GM19043 (cell line): ENCODE measurements at regions not wholly inside any gene's neighbourhood (a gene's known extent, or its start where the extent isn't known, plus 50 kb on each side); places are given as distances from the start of the nearest gene placed in this dataset.

Experiments
- ATAC-seq: cut with Tn5 transposase; IDR thresholded peaks from one replicate; pipeline ENCODE4 v1.9.1; 2021; ENCODE audit warnings: low read depth; ENCODE audit not compliant: unreplicated experiment

DNA sequence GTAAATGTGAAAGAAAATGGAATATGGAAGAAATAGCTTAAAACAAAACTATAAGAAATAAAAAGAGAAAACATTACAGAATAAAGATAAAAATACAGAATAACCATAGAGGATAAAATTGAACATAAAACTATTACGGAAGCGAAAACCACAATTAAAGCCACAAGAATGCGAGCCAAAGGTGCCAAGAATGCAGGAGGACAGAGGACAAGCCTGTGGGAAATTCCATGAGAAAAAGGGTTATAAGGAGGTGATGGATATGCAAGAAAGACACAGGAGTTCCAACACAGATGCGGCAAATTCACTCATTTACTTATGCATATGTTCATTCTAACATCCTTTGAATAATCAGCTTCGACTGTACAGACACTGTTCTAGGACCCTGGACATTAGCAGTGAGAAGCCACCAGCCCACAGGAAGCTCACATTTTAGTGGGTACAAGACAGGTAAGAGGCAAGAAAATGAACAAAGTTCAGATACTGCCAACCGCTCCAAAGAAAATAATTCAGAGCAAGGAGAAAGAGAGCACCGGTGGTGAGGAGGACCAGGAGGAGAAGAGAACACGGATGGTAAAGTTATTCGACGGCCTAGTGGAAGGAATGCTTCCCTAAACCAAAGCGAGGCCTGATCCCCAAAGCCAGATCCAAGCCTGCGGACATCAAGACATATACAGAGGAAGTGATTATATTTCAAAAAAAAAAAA lies 213.7 kb upstream of the MGMT start:
- ATAC-seq = no peak

DNA sequence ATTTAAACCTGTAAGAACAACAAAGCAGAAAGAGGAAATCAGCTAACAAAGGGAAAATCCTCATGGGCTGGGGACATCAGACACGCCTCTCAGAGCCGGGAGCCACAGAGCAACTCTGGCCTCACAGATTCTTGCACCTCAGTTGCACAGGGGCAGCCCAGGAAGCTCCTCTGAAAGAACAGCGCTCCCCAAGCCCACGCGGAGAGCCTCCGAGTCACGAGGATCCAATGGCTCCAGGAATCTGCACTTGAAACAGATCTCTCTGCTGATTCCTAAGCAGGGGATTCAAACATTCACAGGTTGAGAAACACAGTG lies 213.2 kb upstream of the MGMT start:
- no peak for ATAC-seq

DNA sequence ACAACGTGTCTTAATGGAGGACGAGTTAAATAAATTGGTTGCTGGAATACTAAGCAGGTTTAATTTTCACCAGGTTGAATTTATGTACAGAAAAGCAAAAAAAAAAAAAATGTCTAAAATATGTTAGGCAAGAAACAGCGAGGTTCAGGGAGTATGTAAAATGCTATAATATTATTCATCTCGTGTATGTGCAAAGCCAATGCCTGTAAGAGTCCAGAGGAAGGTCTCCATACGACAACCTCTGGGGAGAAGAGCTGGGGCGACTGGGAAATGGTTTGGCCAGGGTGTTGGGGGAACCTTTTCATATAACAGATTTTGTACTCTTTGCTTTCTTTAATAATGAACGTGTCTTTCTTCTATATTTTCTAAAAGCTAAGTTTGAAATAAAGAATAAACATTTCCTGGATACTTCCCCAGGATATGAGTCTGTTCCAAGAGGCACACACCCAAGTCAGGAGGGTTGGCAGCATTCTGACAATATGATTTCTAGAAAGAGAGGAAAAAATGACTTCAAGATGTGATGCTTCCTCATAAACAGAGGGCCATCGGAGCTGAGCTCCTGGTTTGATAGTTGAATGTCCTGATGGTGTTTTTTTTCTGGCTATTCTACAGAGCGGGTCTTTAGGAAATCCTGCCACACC lies 208.6 kb upstream of the MGMT start:
- no peak for ATAC-seq

DNA sequence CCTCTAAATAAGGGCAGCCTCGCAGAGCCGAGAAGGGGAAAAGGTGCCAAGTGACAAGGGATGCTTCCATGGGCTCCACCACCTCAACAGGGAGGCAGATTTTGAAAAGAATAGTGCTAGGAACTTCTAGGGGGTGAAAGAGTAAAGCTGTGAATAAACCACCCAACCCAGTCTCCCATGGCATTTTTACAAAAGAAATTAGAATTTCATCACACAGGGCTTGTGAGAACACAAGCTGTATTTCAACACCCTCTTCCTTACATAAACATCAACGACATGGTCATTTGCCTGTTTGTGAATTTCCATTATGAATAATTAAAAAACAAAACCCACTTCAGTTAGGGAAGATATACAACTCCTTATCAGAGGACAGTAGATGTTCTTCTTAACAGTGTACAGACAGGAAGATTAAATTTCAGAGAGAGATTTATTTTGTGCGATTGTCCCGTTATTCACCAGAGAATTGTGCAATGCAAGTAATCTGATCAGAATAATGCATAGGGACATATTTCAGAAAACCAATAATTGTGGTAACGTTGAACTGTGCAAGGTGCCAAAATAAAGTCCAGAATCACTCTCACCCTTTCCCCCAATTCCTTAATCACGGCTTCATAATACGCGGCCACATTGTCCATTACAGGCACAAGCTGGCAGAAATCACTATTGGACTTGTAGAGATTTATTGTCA lies 207.8 kb upstream of the MGMT start:
- ATAC-seq = no peak

DNA sequence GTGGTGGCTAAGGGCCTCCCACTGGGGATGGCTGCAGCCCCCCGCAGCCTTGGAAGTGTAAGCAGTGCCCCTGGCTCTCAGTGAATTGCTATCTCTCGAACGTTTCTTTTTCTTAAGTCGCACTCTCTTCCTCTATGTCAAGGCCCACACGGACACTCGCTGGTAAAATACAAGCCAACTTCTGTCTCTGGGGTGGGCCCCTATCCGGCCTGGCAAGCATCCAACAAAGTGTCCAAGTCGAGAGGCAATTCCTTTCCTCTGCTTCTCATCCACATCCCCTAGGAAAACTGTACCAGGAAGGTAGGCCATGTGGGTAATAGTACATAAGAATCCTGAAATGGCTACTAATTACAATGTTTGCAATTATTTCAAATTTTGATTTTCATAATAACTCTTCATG lies 194.9 kb upstream of the MGMT start:
- no peak for ATAC-seq

DNA sequence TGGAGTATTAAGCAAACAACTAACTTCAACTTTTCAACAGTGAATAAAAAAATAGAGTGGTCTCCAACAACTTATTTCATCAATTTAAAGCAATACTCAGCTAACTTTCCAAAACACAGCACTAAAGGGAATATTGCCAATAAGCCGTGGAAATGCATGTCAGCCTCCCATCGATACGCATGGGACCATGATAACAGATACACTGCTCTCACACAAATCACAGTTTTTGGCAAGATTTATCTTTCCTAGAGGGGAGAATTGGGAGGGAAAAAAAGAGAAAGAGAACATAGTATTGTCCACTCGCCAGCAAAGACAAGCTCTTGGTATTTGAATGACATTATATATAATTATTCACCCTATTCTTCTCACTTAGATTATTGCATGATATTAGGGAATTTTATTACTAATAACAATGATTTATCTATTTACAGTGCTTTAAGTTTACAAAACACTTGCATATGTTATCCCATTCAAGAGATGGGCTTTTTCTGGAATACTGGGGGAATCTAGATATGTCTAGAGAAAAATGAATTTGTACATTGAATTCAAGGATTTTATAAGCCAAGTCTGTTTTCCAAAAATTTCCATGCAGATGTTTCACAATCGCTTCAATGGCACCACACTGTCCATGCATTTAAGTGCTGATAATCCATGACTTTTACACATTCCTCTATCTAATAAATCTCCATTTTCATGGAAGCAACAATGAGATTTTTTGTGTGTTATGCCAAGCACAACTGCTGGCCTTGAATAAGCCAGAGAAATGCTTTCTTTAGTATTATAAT lies 194.0 kb upstream of the MGMT start:
- no peak for ATAC-seq

DNA sequence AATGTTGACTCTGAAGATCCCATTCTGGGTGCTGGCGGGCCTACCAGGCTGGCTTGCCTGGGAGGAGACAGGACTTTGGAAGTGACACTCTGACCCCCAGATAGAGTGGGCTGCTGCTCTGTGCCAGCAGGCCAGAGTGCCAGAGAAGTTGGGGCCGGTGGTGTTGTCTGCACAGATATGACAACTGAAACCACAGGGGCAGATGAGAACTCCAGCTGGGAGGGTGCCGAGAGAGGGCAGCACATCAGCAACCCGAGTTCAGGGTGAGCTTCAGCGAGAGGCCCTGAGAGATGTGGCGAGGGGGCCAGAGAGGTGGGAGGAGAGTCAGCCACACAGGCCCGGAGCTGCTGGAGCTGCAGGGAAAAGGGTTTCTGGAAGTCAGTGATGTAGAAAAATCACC lies 193.2 kb upstream of the MGMT start:
- no peak for ATAC-seq

DNA sequence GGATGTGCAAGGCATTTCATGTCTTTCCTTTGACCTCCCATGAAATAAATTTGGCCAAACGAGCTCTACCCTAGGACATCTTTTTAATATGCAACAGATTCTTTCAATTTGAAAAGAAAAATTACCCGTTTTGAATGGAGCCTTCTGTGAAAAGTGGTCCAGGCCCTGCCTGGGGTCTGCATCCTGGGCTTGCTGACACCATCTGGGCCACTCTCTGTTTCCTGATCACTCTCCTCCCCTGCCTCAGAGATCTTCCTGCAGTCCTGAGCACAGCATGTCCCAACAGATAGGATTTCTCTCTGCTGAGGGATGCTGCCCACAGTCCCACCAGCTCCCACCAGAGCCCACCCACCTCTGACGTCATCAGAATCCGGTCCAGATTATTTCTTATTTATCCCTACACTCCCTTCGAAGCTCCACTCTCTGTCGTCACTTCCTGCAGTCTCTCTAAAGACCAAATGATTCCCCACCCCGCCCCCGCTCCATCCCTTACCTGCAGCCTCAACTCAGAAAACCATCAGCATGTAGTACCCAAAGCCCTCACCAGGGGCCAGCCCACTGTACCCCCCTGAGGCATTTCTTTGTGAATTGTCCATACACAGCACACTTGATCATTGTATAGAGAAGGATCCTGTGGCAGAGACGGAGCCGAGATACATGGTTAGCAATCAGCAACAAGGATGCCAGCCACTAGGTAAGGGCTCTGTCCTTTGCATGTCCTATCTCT lies 192.1 kb upstream of the MGMT start:
- ATAC-seq = no peak

DNA sequence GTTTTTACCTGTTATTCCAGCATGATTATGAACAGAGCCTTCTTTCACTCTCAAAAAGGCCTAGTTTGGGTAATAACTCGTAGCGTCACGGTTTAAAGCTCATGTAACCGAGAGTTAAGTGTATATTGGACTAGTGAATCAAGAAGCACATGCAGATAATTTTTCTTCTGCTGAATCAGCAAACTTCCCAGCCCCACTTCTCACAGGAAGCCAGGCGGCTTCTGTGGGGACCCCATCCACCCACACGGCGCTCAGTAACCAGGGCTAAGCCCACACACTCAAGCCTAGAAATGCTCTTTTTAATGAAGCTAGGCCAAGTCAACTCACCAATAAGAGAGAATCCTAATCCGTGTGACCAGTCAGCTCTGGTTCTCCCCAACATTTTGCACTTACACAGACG lies 191.2 kb upstream of the MGMT start:
- no peak for ATAC-seq

DNA sequence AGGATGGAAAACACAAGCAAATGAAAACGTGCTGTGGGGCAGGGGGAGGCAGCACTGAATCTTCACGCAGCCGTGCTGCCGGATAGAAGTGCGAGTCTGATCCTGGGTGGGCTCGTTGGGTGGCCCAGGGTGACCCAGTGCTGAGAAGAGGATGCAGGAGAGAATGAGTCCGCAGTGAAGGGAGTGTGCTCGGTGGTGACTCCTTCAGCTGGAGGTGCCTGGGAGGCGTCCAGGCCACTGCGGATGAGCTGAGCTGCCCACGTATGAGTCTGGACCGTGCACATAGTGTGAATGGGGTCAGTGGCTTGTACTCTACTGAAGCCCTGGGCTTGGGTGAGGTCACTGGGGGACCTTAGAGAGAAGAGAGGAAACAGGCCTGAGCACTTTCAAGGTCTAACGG lies 190.0 kb upstream of the MGMT start:
- no peak for ATAC-seq

DNA sequence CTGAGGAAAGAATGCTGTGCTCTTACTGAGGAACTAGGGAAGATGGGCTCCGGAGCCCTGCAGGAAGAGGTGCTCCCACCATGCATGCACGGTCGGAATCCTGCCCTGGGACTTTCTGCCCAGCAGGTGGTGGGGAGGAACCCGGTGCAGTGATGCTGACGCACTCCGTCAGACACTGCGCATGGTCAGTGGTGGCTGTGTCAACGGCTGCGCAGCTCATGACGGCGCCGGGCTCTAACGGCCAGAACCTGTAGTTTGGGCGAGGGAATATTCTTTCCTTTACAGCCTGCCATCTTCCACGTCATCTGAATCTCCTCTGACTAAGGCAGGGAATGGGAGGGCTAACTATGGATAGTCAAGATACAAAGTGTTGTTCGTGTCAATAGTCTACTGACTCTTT lies 189.2 kb upstream of the MGMT start:
- ATAC-seq = no peak

DNA sequence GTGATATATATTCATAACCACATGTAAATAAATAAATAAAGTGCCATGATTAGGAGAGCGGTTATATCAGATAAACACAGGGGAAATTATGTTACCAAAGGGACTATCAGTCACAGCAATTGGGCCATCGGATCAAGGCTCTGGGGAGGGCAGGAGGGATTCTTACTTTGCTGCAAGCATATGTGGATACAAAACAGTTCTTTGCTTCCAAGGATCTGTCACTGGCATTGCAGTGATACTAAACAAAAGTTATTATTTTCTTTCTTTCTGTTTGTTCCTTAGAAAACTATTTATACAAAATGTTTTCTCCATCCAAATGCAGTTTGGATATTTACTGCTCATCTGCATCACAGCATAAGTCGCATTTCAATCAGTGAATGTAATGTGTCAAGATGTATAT lies 188.4 kb upstream of the MGMT start:
- no peak for ATAC-seq

DNA sequence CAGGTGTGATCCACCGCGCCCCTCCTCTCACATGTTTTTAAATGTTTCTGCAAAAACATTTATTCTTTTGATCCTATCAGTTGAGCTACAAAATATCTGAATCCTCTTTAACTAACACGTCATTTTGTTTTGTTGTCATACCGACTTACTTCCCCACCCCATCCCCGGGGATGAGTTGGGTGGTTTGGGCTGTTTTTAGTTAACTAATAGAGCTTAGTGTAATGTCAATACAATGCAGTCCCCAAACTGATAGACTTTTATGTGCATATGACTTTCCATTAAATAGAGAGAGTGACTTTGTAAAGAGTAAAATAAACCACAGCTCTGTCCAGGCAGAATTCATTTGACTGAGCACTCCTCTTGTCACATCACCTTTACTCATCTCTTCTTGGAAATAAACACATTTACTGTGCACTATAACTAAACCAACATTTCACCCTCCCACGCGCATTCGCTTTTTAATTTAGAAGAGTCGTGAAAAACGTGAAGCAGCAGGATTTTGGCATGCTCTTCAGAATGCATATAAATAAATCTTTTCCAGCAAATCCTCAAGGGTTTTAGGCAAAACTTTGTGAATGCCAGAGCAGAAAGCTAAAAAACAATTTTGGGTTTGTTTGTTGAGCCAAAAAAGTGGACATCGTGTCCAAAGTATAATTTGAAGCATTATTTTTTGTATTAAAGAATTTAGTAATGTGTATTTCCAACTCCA lies 187.4 kb upstream of the MGMT start:
- ATAC-seq = no peak

DNA sequence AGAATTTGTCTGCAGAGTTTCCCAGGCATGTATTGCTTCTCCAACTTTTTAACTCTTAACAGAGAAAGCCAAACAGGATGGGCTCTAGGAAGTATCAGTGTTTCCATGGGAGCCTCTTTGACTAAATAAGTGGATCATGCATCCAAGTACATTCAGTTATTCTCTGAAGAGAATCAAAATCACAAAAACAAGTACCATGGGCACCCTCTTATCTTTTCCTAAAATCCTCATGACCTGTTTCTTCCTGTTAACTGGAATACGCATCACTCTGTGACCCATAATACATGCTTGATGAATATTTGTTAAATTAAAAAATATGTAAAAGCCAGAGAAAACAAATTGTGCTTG lies 186.9 kb upstream of the MGMT start:
- no peak for ATAC-seq

DNA sequence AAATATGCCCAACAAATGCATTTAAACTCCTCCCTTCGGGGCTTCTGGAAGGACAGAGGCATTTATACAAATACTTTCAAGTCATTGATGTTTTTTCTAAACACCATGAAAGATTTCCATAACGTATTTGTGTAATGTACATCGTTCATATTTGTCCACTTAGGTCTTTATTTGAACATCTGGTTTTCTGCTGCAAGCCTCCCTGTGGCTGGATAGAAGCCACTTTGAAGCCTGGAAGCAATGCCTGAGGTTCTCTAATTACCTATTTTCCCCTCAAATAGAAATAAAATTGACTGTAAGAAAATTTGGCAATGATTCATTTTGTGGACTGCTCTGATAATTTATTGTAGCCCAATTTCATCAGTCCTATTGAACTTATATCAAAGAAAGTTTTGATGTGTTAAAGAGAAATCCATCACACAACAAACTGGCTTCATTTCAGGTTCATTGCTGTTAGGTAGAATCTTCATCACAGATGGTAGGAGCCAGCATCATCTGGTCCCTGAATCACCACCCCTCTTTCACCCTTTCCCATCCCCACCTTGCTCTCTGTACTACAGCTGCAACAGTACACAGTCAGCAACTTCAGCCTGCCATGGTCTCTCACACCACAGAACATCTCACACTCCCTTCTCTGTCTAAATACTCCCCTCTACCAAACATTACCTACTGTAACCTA lies 186.0 kb upstream of the MGMT start:
- no peak for ATAC-seq

DNA sequence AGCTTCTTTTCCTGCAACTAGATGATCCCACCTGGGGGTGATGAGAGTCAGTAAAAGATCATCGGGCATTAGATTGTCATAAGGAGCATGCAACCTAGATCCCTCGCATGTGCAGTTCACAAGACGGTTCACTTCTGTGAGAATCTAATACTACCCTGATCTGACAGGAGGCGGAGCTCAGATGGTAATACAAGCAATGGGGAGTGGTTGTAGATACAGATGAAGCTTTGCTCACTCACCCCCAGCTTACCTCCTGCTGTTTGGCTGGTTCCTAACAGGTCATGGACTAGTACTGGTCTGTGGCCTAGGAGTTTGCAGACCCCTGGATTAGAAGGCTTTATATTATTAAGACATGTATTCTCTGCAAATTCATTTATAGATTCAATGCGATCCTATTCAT lies 181.6 kb upstream of the MGMT start:
- ATAC-seq = no peak

DNA sequence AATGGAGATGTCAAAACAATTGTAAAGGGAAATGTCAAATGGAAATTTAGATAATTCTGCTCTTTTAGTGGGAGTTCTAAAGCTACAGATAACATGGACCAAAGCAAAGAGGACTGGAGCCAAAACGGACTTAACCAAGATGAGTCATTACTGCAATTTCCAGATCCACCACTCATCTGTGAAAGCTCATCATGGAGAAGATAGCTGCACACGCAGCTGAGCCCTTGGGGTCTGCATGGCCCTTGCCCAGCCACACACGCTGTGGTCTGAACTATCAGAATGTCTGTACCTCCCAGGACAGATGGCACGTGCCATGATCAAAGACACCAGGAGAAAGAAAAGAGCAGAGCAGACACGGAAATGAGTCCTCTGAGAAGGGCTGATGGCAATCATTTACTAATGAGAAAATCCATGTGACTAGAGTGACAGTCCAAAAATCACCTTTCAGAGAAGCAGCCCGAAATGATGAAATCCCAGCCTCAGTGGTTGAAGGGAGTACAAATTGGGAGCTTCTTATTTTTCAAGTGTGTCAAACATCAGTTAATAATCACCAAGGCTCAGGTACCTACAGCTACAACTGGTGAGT lies 177.9 kb upstream of the MGMT start:
- ATAC-seq = no peak

DNA sequence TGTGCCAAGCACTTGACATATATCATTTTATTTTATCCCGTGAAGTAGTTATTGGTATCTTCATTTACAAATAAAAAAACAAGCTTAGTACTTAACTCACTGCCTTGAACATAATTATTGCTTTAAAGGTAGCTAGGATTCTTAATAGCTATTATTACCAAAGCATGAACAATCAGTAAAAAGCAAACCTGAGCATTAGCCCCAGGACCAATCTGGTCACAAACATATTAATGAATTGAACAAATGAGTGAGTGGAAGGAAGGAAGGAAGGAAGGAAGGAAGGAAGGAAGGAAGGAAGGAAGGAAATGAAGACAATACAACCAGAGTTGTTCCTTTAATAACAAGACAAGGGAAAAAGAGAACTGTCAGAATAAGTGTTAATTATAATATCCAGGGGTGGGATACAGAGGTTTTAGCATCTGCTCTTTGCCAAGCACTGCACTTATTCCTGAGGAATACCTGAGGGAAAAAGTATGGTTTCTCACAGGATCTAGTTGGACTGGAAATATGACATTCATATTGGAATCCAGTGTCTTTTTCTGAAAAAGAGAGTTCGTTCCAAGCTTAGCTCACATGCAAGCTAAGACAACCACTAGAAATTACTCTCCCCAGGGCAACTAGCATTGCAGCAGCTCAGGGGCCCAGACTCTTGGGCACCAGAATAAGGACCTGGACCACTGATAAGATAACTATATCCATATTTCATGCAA lies 172.9 kb upstream of the MGMT start:
- no peak for ATAC-seq

DNA sequence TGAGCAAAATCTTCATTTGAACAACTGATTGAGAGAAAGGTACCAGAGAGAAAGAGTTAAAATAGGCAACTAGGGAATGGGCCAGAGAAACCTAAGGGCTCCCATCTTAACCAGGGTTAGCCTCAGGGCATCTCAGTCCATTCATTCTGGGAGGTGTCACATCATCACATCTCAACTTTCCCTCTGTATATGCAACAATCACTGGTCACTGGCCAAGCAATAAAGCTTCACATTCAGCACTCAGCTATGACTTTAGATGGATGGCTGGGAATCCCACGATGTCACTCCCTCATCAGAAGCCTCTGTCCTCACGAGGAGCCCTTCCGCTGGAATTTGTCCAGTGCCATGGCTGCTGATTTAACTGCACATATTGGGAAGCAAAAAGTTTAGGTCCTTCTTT lies 172.1 kb upstream of the MGMT start:
- ATAC-seq = no peak
